CD14-positive monocyte (primary cell): ENCODE measurements at regions not wholly inside any gene's neighbourhood (a gene's known extent, or its start where the extent isn't known, plus 50 kb on each side); places are given as distances from the start of the nearest gene placed in this dataset.

Experiments used
- DNase-seq, 3 donors: peaks; one replicate each; pipeline ENCODE4 v3.0.0-alpha.2; 2011 to 2022
- H2AFZ ChIP-seq: 2 replicates; pipeline ENCODE4 v1.6.0; 2012; ENCODE audit warnings: mild to moderate bottlenecking, low read depth, low read length, inconsistent platforms; ENCODE audit not compliant: insufficient read depth, poor library complexity, severe bottlenecking
- H3K27ac ChIP-seq, 2 donors: 1 replicate in 1 of 2; 2 replicates in 1 of 2; pipeline ENCODE4 v1.5.1; 2012 to 2013; ENCODE audit warnings: low read length in 2 of 2, control low read depth in 1 of 2, inconsistent platforms in 1 of 2, low read depth in 1 of 2, mild to moderate bottlenecking in 1 of 2
- H3K27me3 ChIP-seq, 2 donors: one replicate each; pipeline versions ENCODE4 v1.6.0 to v1.6.1; 2011 to 2013; ENCODE audit warnings: low read length in 2 of 2; ENCODE audit not compliant: control insufficient read depth in 2 of 2, insufficient read depth in 2 of 2
- H3K36me3 ChIP-seq, 2 donors: replicated peaks in 1 of 2; 1 replicate in 1 of 2; 2 replicates in 1 of 2; pipeline versions ENCODE4 v1.5.1 to v1.6.1; 2012 to 2013; ENCODE audit warnings: low read length in 2 of 2, control low read depth in 1 of 2, inconsistent platforms in 1 of 2, mild to moderate bottlenecking in 1 of 2; ENCODE audit not compliant: insufficient read depth in 2 of 2, control insufficient read depth in 1 of 2
- H3K4me1 ChIP-seq, 2 donors: 1 replicate in 1 of 2; 2 replicates in 1 of 2; pipeline versions ENCODE4 v1.5.1 to v1.6.1; 2012 to 2013; ENCODE audit warnings: low read length in 2 of 2, control low read depth in 1 of 2, inconsistent platforms in 1 of 2, mild to moderate bottlenecking in 1 of 2, moderate library complexity in 1 of 2; ENCODE audit not compliant: insufficient read depth in 2 of 2, control insufficient read depth in 1 of 2
- H3K4me2 ChIP-seq: replicated peaks from 2 replicates; pipeline ENCODE3; 2012; ENCODE audit warnings: low read length, moderate library complexity, mild to moderate bottlenecking; ENCODE audit not compliant: poor library complexity, severe bottlenecking; ENCODE audit errors: extremely low read depth
- H3K4me3 ChIP-seq, 3 experiments: fragments of 200-600 bp in 1 of 3; sonication (generic) in 1 of 3; replicated peaks in 1 of 3; 1 replicate in 2 of 3; 2 replicates in 1 of 3; pipeline ENCODE4 v1.5.1; 2011 to 2013; ENCODE audit warnings: low read length in 3 of 3, mild to moderate bottlenecking in 3 of 3, control low read depth in 2 of 3, low read depth in 2 of 3, inconsistent platforms in 1 of 3, moderate library complexity in 1 of 3
- H3K79me2 ChIP-seq: 2 replicates; pipeline ENCODE4 v1.6.0; 2012; ENCODE audit warnings: mild to moderate bottlenecking, control low read depth, inconsistent platforms, low read length, moderate library complexity; ENCODE audit not compliant: insufficient read depth
- H3K9ac ChIP-seq: 2 replicates; pipeline ENCODE4 v1.6.0; 2017; ENCODE audit warnings: low read length, mild to moderate bottlenecking; ENCODE audit not compliant: insufficient read depth, poor library complexity, severe bottlenecking
- H3K9me3 ChIP-seq, 2 donors: replicated peaks in 1 of 2; 1 replicate in 1 of 2; 2 replicates in 1 of 2; pipeline versions ENCODE4 v1.5.1 to v1.6.1; 2012 to 2013; ENCODE audit warnings: low read length in 2 of 2, control low read depth in 1 of 2; ENCODE audit not compliant: control insufficient read depth in 1 of 2, insufficient read depth in 1 of 2
- H4K20me1 ChIP-seq: 2 replicates; pipeline ENCODE4 v1.6.0; 2012; ENCODE audit warnings: mild to moderate bottlenecking, low read length, control low read depth, moderate library complexity; ENCODE audit not compliant: insufficient read depth
- H3K27ac Mint-ChIP-seq, 7 donors: one replicate each; pipeline ENCODE4 v1.8.0; 2020; ENCODE audit warnings: mild to moderate bottlenecking in 7 of 7, mixed read lengths in 7 of 7, moderate library complexity in 6 of 7, inconsistent platforms in 2 of 7
- H3K27me3 Mint-ChIP-seq, 3 donors: one replicate each; pipeline ENCODE4 v1.8.0; 2021 to 2022; ENCODE audit warnings: low read depth in 3 of 3, mild to moderate bottlenecking in 3 of 3, mixed read lengths in 3 of 3, moderate library complexity in 3 of 3, inconsistent platforms in 1 of 3
- H3K36me3 Mint-ChIP-seq, 2 donors: one replicate each; pipeline ENCODE4 v1.8.0; 2020; ENCODE audit warnings: mixed read lengths in 2 of 2, inconsistent platforms in 1 of 2, mild to moderate bottlenecking in 1 of 2
- H3K4me1 Mint-ChIP-seq: one replicate; pipeline ENCODE4 v1.8.0; 2020; ENCODE audit warnings: mild to moderate bottlenecking, mixed read lengths
- H3K4me3 Mint-ChIP-seq, 2 donors: one replicate each; pipeline ENCODE4 v1.8.0; 2020; ENCODE audit warnings: mild to moderate bottlenecking in 2 of 2, mixed read lengths in 2 of 2, moderate library complexity in 1 of 2
- H3K9me3 Mint-ChIP-seq, 7 donors: one replicate each; pipeline ENCODE4 v1.8.0; 2020 to 2022; ENCODE audit warnings: mixed read lengths in 7 of 7, mild to moderate bottlenecking in 6 of 7, moderate library complexity in 6 of 7, inconsistent platforms in 2 of 7
- CTCF ChIP-seq: fragments of 200-600 bp; IDR thresholded peaks from one replicate; pipeline ENCODE4 v1.8.0; 2022; ENCODE audit warnings: antibody characterized with exemption, mild to moderate bottlenecking
- WGBS: methylation state at CpG from one replicate; pipeline ENCODE4 v1.1.5; 2013; ENCODE audit warnings: missing lambda C conversion rate; ENCODE audit not compliant: insufficient coverage; 5-methylcytosine and 5-hydroxymethylcytosine counted together
- intact Hi-C, 2 donors: fragments of 100-400 bp; cut with micrococcal nuclease; formaldehyde crosslinking; loops; one replicate each; pipeline versions ENCODE4 v1.15.0 to v1.15.1; 2023

DNA sequence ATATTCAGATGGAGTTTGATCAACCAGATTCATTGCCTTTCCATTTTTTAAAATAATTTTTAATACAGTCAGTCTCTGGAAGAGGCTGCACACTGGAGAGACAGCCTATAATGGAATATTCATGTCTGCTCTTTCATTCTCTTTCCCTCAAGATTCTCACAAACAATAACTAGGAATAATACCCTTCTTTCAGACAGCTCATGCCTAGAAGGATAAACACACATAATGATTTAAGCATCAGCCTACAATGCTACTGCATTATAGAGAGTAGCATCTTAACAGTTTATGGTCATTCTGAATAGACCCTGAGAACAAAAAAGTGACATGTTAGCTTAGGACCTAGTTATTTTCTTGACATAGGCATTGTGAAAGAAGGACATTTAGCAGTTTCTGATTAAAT, 1692.3 kb downstream of the GRIK2 start:
- no peak for TF ChIP-seq CTCF
- H3K9me3 ChIP-seq = no peaks in the 10 kb centered on the region
- no peaks in the 10 kb centered on the region for H3K4me1 ChIP-seq
- H3K4me3 ChIP-seq = no peak overlapping the region
- no peak for DNase-seq
- no peak overlapping the region for H3K27ac ChIP-seq
- H3K79me2 ChIP-seq = no peaks in the 10 kb centered on the region
- intact Hi-C loops = no loop called here
- Mint-ChIP-seq H3K4me3 (no peak overlapping the region), H3K36me3 (no peaks in the 10 kb centered on the region), H3K27me3 (no peaks in the 10 kb centered on the region), H3K9me3 (peaks cover 0 to 3% (median 0%) of the 10 kb centered on the region in 7 donors), H3K4me1 (no peaks in the 10 kb centered on the region), H3K27ac (no peak overlapping the region)
- no peak overlapping the region for H3K4me2 ChIP-seq
- H3K36me3 ChIP-seq = no peaks in the 10 kb centered on the region
- H3K9ac ChIP-seq = no peak overlapping the region
- no peak overlapping the region for H2AFZ ChIP-seq
- H3K27me3 ChIP-seq = no peaks in the 10 kb centered on the region
- no peaks in the 10 kb centered on the region for H4K20me1 ChIP-seq

- no peak for TF ChIP-seq CTCF
- Histone ChIP-seq H2AFZ (no peak overlapping the region), H4K20me1 (no peaks in the 10 kb centered on the region), H3K4me1 (no peaks in the 10 kb centered on the region), H3K79me2 (no peaks in the 10 kb centered on the region), H3K27ac (no peak overlapping the region), H3K9ac (no peak overlapping the region), H3K27me3 (no peaks in the 10 kb centered on the region), H3K4me3 (no peak overlapping the region), H3K4me2 (no peak overlapping the region), H3K9me3 (peaks cover 0 to 4% of the 10 kb centered on the region in 2 donors), H3K36me3 (no peaks in the 10 kb centered on the region)
- DNase-seq = no peak
- Mint-ChIP-seq H3K27me3 (no peaks in the 10 kb centered on the region), H3K27ac (no peak overlapping the region), H3K4me1 (no peaks in the 10 kb centered on the region), H3K9me3 (peaks cover 0 to 5% (median 1%) of the 10 kb centered on the region in 7 donors), H3K4me3 (no peak overlapping the region), H3K36me3 (no peaks in the 10 kb centered on the region)
- intact Hi-C loops = no loop called here
- 83% methylated on average over 3 of the region's 6 CpGs for WGBS
Observed at GRCh38 chr6:103081876-103082630, 1688.5 kb downstream of the GRIK2 start.
